ENCODE measurements at regions not wholly inside any gene's neighbourhood (a gene's known extent, or its start where the extent isn't known, plus 50 kb on each side); places are given as distances from the start of the nearest gene placed in this dataset.
A peak's percentile ranks its signal among the peaks of the same experiment; 100 is the strongest.

DNA sequence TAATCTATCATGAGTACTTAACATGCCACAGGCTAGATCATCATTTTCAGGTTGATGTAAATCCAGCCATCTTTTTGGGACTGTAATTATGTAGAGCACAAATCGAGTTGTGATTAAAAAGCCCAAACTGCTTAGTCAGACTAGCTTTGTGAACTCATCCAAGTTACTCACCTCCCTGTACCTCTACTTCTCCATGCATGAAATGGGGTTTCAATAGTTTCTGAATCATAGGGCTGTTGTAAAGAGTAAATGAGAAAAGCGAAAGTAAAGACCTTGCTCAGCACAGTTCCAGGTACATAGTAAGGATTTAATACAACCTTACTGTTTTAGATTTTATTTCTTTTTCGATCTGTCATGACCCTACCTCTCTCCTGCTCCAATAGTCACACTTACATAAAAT lies 85.6 kb upstream of the GAP43 start:
- peaks cover 7% of the 10 kb centered on the region for H3K9me3 Mint-ChIP-seq
- TF ChIP-seq, protein P1, sequence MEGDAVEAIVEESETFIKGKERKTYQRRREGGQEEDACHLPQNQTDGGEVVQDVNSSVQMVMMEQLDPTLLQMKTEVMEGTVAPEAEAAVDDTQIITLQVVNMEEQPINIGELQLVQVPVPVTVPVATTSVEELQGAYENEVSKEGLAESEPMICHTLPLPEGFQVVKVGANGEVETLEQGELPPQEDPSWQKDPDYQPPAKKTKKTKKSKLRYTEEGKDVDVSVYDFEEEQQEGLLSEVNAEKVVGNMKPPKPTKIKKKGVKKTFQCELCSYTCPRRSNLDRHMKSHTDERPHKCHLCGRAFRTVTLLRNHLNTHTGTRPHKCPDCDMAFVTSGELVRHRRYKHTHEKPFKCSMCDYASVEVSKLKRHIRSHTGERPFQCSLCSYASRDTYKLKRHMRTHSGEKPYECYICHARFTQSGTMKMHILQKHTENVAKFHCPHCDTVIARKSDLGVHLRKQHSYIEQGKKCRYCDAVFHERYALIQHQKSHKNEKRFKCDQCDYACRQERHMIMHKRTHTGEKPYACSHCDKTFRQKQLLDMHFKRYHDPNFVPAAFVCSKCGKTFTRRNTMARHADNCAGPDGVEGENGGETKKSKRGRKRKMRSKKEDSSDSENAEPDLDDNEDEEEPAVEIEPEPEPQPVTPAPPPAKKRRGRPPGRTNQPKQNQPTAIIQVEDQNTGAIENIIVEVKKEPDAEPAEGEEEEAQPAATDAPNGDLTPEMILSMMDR (IDR thresholded peaks at IDR 0.05; ENCODE audit: unreplicated experiment): no peak
- no peaks in the 10 kb centered on the region for H3K36me3 Mint-ChIP-seq

DNA sequence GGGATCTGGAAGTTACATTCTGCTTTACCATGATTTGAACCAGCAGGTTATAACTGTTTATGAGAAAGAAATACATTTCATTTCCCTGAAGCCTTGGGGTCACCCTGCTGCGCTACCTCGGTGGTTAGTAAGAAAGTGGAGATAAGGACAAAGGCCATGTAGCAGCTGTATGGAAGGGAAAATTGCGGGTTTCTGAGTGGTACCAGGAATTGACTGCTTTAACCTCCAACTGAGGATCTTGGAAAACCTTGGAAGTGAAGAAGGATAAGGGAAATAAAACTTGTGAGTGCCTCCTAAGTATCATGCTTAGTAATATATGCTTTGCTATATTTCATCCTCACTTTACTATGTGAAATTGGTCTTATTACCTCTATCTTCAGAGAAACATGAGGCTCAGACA lies 76.1 kb upstream of the GAP43 start:
- no peaks in the 10 kb centered on the region for H3K36me3 Mint-ChIP-seq
- peaks cover 6% of the 10 kb centered on the region for H3K9me3 Mint-ChIP-seq
- H3K4me3 Mint-ChIP-seq: no peak overlapping the region
- no peak for DNase-seq (ENCODE audit: low spot score in 2 of 2, unreplicated experiment in 2 of 2)
- no peak overlapping the region for H3K27ac Mint-ChIP-seq
- TF ChIP-seq, protein P1 (IDR thresholded peaks at IDR 0.05; ENCODE audit: unreplicated experiment): no peak
- peaks cover 32% of the 10 kb centered on the region for H3K4me1 Mint-ChIP-seq
- no peaks in the 10 kb centered on the region for H3K27me3 Mint-ChIP-seq (ENCODE audit: low read depth)

More for the DNA sequence above, 85.6 kb upstream of the GAP43 start:
- Mint-ChIP-seq H3K4me1 (peaks cover 2% of the 10 kb centered on the region), H3K4me3 (no peak overlapping the region), H3K27ac (no peak overlapping the region), H3K27me3 (ENCODE audit: low read depth) (no peaks in the 10 kb centered on the region)
- DNase-seq (ENCODE audit: low spot score in 2 of 2, unreplicated experiment in 2 of 2): no peak

DNA sequence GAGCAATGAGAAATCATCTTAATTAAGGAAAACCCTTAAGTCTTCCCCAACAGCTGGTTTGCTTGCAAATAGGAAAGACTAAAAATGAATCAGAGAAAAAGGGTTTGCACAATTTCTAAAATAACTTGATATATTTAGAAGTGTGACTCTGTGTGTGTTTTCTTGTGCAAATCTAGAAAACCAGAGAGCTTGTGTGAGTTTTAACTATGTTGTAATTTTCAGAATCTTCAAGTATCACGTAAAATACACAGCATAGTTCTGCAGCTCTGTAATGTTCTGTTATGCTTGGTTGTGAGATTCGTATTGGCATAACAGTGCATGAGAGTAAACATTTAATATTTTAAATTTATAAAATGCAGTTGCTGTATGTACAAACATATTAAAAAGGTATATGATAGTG lies 74.7 kb upstream of the GAP43 start:
- H3K4me3 Mint-ChIP-seq: no peak overlapping the region
- TF ChIP-seq, protein P1 (IDR thresholded peaks at IDR 0.05; ENCODE audit: unreplicated experiment): no peak
- H3K9me3 Mint-ChIP-seq: peaks cover 1% of the 10 kb centered on the region
- H3K36me3 Mint-ChIP-seq: no peaks in the 10 kb centered on the region
- H3K27me3 Mint-ChIP-seq (ENCODE audit: low read depth): no peaks in the 10 kb centered on the region
- peaks cover 32% of the 10 kb centered on the region for H3K4me1 Mint-ChIP-seq
- DNase-seq (ENCODE audit: low spot score in 2 of 2, unreplicated experiment in 2 of 2): no peak
- no peak overlapping the region for H3K27ac Mint-ChIP-seq

DNA sequence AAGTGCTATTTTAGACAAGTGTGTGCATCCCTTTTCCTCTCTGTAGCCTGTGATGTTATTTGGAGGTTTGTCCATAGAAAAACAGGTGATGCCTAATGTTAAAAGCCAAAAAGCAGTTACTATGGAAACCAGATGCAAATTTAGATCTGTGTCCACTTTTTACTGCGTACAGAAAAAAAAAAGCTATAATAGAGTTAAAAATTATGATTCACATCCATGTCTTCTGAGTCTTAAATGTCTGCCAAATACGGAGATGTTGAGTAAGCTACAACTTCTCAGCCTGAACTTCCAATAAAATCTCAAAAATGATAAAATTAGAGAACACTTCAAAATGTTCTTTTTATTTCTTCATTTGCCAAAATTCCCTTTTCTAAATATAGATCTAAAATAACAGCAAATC lies 74.2 kb upstream of the GAP43 start:
- TF ChIP-seq, protein P1 (IDR thresholded peaks at IDR 0.05; ENCODE audit: unreplicated experiment): no peak
- no peak for DNase-seq (ENCODE audit: low spot score in 2 of 2, unreplicated experiment in 2 of 2)
- Mint-ChIP-seq H3K36me3 (no peaks in the 10 kb centered on the region), H3K27me3 (ENCODE audit: low read depth) (no peaks in the 10 kb centered on the region), H3K27ac (no peak overlapping the region), H3K4me3 (no peak overlapping the region), H3K4me1 (peaks cover 34% of the 10 kb centered on the region), H3K9me3 (no peaks in the 10 kb centered on the region)

DNA sequence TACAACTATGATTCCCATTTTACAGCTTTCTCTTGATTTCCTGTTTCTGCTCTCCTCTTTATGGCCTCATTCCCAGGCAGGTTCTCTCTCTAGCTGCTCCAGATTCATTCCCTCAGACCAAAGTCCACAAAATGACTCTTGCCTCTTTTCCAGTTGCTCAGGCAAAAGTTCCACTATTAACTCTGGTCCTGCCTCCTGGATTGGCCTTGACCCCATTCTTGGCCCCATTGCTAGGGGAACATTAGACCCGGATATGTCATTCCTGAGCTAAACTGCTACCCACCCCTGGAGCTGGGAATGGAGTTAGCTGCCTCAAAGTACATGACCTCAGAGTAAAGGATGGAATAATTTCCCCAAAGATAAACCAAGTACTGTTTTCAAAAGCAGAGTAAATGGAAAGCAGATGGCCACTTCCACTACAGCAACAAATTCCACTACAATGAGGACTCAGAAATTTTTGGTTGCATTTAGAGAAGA lies 73.0 kb upstream of the GAP43 start:
- peak overlapping the region; percentile 73 for H3K27ac Mint-ChIP-seq
- TF ChIP-seq, protein P1 (IDR thresholded peaks at IDR 0.05; ENCODE audit: unreplicated experiment): no peak
- no peak overlapping the region for H3K4me3 Mint-ChIP-seq
- DNase-seq (ENCODE audit: low spot score in 2 of 2, unreplicated experiment in 2 of 2): no peak
- no peaks in the 10 kb centered on the region for H3K36me3 Mint-ChIP-seq
- peaks cover 38% of the 10 kb centered on the region for H3K4me1 Mint-ChIP-seq
- H3K9me3 Mint-ChIP-seq: no peaks in the 10 kb centered on the region
- no peaks in the 10 kb centered on the region for H3K27me3 Mint-ChIP-seq (ENCODE audit: low read depth)

DNA sequence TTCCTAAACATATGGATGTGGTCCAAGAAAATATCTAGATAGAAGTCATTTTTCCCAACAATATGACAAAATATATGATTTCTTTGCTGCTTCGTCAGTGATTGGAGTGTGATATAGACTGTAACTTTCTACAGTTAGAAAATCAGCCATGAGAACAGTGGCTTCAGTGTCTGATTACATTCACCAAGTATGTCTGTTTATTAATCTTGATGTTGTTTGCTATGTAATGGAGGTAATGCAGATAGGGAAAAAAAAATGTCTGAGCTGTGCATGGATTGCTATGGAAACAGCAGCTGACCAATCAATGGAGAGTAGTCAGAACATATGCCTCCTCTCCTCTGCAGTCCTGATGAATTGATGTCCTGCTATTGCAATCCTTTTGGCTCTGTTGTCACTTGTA lies 72.3 kb upstream of the GAP43 start:
- Mint-ChIP-seq H3K27me3 (ENCODE audit: low read depth) (no peaks in the 10 kb centered on the region), H3K4me3 (no peak overlapping the region), H3K27ac (no peak overlapping the region), H3K36me3 (no peaks in the 10 kb centered on the region), H3K9me3 (no peaks in the 10 kb centered on the region), H3K4me1 (peaks cover 37% of the 10 kb centered on the region)
- DNase-seq (ENCODE audit: low spot score in 2 of 2, unreplicated experiment in 2 of 2): no peak
- TF ChIP-seq, protein P1 (IDR thresholded peaks at IDR 0.05; ENCODE audit: unreplicated experiment): no peak
